Right lobe of liver (tissue), 4 donors: ENCODE measurements at regions not wholly inside any gene's neighbourhood (a gene's known extent, or its start where the extent isn't known, plus 50 kb on each side); places are given as distances from the start of the nearest gene placed in this dataset.

Experiments
- CTCF ChIP-seq, 4 donors: fragments of 200-600 bp in 3 of 4; fragments of 450-650 bp in 1 of 4; IDR thresholded peaks; one replicate each; pipeline versions ENCODE4 v1.5.1 to v1.8.0; 2016 to 2022; ENCODE audit warnings: antibody characterized with exemption in 4 of 4, mild to moderate bottlenecking in 2 of 4
- POLR2A ChIP-seq: fragments of 450-650 bp; IDR thresholded peaks from one replicate; pipeline ENCODE4 v1.6.1; 2017; ENCODE audit warnings: antibody characterized with exemption, mild to moderate bottlenecking
- donor health status: DM: no; HTN: no; CAD: no.
- donor health status: DM: no; HTN: no; CAD: no.
- donor health status: DM: no; HTN: yes; CAD: no.

GRCh38 chr6:150694889-150695288 lies 95.2 kb downstream of the PLEKHG1 start:
- no peak for TF ChIP-seq CTCF (IDR thresholded peaks at IDR 0.05)
- no peak for TF ChIP-seq POLR2A
